Stimulated activated CD4-positive, alpha-beta T cell treated with anti-CD3 and anti-CD28 coated beads, Interleukin-15, amount 100 ng/mL, for 1 hour (primary cell): ENCODE measurements at regions not wholly inside any gene's neighbourhood (a gene's known extent, or its start where the extent isn't known, plus 50 kb on each side); places are given as distances from the start of the nearest gene placed in this dataset.
"Not testable (repeated sequence)": the region's sequence is repeated elsewhere in the genome, so short reads cannot be mapped to it uniquely, and the experiment has no call there.

Experiments
- DNase-seq, 2 donors: peaks; one replicate each; pipeline ENCODE4 v3.0.0-alpha.2; 2020; ENCODE audit warnings: low read depth in 1 of 2, low spot score in 1 of 2

DNA sequence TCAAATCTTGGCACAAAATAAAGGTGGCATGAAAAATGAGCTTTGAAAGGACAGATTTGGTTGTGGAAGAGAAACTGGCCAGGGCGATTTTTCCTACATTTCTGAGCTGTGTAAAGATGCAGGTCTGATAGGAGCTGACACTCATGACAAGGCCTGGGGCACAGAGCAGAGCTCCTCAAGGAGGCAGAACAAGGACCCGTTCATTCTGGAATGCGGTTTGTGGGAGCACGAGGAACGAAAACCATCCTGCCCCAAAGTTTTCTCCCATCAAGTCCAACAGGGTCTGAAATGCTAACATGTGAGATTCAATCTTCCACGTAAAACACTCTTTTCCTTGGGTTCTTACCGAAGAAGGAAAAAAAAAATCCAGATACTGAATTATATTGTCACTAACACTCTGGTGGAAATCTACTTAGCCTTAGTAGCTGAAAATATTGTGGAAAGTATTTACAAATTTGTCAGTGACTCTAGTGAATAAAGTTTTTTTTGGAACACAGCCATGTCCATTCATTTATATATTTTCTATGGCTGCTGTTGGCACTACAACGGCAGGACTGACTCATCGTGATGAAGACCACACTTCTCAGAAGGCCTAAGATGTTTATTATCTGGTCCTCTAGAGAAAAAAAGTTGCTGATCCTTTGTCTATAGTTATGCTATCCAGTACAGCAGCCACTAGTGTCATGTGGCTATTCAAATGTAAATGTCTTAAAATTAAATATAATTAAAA, 215.7 kb downstream of the BAMBI start:
- DNase-seq = no peak

DNA sequence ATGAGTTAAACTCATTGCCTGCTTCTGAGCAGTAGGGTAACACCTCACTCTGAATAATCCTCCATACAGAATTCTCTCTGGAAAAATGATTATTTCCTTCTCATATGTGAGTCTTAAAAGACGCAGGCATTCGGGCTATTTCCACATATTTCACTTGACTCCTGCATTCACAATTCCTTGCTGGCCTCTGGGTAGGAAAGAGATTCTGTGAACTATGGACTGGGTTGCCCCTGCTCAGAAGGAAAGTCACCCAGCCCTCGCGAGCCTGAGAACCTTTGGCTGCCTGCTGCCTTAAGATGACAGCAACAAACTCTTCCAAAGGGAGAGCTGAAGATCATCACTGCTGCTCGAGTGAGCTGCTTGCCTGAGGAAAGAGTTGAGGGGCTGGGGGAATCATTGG, 216.8 kb downstream of the BAMBI start:
- no peak for DNase-seq

DNA sequence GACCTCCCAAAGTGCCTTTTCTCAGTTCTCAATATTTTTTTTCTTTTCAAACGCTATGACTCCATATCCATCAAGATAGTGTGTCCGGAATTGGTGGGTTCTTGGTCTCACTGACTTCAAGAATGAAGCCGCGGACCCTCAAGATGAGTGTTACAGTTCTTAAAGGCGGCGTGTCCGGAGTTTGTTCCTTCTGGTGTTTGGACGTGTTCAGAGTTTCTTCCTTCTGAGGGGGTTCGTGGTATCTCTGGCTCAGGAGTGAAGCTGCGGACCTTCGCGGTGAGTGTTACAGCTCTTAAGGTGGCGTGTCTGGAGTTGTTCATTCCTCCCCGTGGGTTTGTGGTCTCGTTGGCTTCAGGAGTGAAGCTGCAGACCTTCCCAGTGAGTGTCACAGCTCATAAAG, 218.3 kb downstream of the BAMBI start:
- not testable (repeated sequence) for DNase-seq

DNA sequence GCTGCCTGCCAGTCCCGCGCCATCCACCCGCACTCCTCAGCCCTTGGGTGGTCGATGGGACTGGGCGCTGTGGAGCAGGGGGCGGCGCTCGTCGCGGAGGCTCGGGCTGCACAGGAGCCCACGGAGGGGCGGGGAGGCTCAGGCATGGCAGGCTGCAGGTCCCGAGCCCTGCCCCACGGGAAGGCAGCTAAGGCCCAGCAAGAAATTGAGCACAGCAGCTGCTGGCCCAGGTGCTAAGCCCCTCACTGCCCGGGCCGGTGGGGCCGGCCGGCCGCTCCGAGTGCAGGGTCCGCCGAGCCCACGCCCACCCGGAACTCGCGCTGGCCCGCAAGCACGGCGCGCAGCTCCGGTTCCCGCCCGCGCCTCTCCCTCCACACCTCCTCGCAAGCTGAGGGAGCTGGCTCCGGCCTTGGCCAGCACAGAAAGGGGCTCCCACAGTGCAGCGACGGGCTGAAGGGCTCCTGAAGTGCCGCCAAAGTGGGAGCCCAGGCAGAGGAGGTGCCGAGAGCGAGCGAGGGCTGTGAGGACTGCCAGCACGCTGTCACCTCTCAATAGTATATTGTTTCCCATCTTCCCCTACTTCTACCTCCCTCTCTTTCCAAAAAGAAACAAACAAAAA, 219.6 kb downstream of the BAMBI start:
- DNase-seq = not testable (repeated sequence)

DNA sequence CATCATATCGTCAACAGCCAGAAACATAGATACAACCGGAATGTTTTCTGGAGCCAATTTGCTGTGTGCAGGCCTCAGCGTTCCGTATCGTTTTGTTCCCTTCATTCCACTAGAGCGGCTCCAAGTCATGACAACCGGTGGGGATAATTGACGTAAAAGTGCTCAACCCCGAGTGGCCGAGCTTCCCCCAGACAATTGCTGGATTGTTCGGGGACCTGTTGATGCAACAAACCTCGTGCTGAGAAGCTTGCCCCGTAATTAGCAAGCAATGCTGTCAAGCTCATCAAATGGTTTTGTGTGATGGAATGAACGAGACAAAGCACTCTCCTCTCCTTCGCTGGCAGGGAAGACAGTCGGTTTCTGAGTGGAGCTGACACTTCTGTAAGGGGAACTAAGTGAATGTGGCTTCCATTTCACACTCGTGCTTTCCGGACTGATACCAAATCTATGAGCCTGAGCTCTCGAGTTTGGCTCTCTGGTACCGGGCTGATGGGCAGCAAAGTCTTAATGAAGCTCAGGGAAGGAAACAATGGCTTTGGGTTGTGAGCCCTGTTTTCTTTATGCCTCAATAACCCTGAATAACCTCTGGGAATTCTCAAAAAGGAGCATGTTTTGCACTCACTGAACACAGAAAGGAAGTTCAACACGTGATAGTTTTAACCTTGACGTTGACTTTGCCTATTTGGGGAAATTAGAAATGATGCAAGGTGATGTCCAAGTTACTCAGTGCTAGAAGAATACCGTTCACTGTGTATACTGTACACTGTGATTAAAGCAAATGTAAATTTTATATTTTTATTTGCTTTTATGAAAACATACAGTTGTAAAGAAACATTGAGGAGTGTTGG, 220.5 kb downstream of the BAMBI start:
- no peak for DNase-seq

DNA sequence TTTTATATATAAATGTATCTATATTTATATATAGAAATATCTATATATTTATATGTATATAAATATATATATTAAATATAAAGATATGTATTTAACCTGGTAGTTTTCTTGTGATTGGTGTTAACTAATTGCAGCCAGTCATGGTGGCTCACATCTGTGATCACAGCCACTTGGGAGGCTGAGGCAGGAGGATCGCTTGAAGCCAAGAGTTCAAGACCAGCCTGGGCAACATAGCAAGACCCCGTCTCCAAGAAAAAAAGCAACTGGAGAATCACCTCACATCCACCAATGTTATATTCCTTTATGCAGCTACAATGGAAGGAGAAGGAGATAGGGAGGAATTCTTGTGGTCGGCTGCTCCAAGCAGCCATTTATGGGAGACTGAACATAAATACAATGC, 224.9 kb downstream of the BAMBI start:
- no peak for DNase-seq

DNA sequence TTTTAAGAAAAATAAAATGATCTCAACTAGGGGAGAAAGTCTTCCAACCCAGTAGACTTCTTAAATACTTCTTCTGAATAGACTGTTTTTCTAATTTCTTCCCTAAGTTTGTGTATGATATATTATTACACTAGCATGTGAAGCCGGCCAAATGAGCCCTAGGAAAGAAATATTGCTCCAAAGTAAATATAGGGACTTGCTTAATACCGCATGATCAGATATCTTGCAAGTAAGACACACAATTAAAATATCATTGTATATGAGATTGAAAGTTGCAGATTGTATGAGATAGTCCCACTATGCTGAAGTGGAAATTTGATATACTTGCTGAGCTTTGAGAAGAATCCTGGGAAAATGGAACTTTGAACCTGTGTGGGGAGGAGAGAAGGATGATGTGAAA, 225.7 kb downstream of the BAMBI start:
- no peak for DNase-seq

DNA sequence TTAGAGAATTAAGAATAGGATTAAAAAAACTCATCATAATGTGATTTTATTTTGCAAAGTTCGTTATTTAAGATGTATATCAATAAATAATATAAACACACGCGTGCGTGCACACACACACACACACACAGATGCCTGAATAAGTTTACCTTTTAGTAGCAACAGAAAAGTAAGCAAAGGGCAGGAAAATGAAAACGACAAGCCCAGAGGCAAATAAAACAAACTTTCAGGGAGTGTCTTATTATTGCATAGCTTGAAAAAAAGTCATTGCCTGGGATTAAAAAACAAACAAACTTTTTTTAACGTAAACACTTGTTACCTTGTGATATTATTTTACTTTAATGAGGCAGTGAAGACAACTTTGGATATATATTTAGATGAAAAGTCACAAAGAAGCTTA, 226.4 kb downstream of the BAMBI start:
- DNase-seq = no peak

DNA sequence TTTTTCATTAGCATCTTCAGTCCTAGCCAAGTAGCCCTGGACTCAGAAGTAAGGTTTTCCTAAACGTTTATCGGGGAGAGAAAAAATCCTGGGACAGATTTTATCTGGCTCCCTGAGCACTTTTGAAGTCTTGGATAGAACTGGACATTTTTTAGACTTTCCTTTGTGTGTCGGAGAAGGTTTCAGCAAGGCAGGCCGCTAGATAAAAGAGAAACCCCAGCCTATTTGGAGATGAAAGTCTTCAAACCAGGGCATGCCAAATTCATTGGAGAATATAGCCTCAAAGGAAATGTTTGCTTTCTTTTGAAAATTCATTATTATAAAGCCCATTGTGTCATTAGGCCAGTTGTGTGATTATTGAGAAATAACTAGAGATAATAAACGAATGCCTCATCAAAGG, 228.1 kb downstream of the BAMBI start:
- DNase-seq = no peak

DNA sequence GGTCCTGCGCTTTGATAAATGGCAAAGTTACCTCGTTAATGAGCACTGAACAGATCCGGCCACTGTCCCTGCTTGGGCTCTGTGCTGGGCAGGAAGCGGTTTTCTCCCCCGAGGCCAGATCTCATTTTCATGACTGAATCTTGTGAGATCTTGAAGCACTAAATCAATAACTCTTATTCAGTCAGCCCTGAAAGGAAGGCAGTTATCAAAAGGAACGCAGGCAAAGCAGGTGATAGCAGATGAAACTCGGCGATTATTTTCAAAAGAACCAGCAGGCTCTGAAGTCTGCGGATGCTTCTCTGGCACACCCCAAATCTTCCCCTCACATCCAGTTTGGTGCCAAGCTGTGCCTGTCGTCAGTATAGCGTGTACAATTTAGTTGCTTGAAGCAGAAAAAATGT, 228.7 kb downstream of the BAMBI start:
- no peak for DNase-seq

DNA sequence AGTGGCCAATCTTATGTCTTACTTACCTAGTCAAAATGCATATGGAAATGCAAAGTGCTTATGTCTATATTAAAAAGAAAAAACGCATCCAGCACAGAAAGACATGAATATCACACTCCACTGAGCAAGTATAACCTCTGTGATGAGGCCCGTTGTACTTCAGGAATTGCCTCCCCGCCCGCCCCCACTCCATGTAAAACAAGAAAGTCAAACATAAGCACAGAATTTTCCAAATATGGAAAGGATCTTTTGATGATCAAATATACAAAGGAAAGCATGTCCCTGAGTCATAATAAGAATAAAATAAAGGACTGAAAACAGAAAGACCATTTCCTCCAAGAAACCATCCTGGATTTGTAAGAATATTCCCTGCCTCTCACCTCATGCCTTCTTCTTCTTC, 229.1 kb downstream of the BAMBI start:
- no peak for DNase-seq

DNA sequence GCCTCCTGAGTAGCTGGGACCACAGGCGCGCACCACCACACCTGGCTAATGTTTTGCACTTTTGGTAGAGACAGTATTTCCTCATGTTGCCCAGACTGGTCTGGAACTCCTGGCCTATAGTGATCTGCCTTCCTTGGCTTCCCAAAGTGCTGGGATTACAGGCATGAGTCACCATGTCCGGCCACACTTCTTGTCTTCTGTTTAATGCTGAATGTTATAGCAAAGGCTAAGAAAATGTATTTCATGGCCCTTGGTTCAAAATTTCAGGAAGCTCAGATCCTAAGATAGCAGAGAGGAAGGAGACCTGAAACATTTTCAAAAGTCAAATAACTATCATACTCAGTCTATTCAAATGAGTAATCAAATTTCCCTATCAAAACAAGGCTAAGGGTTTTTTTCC, 229.6 kb downstream of the BAMBI start:
- no peak for DNase-seq

DNA sequence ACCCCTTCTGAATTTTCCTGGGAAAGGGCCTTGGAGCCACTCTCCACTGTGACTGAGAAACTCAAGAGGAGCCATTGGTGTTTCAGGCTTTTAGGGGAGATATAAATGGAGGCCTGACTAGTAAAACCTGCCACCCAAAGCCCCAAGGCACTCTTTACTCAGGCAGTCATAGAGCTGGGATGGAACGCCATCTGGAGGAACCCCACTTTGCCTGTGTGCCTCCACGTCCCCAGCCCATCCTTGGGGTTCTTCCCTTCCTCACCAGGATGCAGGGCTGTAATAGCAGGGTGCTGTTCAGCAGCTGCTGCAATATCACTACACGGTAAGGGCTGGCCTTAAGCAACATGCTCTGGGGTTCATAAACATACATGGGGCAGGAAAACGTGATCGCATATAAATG, 232.6 kb downstream of the BAMBI start:
- no peak for DNase-seq

DNA sequence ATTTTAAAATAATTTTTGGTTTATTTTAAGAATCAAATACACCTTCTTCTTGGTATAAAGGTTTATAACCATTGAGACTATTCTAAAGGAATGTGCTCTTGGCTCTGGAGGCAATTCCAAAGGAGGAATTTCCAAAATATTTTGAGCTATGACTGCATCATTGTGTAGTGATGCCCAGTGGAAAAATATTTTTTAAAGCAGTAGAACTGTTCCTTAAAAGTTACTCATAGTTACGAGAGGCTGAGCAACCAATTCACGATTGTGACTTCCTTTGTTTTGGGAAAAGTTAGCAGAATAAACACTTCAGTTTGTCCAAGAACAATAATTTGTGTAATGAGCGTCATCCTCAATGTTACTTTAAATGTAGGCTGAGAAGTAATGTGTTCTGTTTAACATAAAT, 233.6 kb downstream of the BAMBI start:
- no peak for DNase-seq

DNA sequence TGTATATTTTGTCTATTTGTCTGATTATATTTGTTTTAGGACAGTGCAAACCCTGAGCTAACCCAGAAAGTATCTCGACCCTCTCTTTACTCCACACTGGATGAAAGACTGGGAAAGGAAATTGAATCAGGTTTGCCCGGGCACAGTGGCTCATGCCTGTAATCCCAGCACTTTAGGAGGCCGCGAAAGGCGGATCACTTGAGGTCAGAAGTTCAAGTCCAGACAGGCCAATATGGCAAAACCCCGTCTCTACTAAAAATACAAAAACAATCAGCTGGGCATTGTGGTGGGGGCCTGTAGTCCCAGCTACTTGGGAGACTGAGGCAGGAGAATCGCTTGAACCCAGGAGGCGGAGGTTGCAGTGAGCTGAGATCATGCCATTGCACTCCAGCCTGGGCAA, 234.2 kb downstream of the BAMBI start:
- DNase-seq = not testable (repeated sequence)

DNA sequence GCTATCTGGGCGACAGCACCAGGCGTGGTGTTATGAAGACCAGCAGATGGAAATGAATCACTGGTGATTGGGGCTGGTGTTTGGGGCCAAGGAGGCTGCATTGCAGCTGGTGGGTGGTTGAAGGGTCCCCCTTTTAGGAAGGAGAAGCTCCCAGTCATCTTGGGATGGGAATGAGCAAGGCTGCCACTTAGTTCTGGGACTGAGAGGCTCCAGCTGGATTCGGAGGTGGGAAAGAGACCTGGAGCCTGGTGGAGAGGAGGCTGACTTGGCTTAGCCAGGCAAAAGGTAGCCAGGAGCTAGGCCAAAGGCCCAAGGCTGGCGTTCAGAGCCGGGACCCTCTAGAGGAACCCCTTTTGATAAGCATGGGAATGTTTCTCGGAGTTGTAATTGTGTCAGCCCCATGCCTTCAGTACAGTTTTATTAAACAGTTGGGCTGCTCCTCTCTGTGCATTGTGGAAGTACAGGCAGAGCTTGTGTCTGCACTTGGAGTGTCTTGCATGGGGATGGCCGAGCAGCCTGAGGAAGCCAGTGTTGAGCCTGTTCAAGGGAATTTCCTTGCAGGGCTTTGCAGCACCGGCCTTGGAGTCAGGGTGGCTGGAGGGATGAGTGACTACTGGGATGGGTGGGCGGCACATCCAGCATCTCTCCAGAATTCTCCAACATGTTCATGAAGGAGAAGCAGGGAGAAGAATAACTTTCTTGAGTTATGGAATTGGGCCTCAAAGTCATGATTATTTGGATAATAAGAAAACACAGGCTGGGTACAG, 234.9 kb downstream of the BAMBI start:
- no peak for DNase-seq

DNA sequence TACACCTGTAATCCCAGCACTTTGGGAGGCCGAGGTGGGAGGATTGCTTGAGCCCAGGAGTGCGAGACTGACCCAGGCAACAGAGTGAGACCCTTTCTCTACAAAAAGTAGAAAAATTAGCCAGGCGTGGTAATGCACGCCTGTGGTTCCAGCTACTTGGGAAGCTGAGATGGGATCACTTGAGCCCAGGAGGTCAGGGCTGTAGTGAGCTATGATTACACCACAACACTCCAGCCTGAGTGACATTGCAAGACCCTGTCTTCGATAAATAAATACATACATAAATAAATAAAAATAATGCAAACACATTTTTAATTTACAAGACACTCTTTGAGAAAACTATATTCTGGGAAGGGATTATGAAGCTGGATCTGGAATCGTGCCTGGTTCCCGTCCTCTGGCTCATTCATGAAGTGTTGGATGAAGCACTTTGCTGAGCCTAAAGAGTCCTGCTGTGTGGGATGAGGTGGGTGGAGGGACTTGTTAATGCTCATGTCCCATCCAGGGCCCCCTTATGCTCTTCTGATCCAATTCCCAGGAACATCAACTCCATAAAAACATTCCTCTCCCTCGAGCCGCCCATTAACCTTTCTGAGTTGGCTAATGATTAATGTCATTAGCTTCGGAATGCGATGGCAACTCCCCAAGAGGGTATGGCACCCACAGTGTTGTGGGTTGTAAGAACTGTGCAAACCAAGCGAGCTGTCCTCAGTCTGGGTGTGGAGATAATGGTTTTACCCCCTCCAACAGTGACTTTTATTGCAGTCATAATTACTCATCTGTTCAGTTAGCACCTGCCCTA, 236.3 kb downstream of the BAMBI start:
- no peak for DNase-seq

DNA sequence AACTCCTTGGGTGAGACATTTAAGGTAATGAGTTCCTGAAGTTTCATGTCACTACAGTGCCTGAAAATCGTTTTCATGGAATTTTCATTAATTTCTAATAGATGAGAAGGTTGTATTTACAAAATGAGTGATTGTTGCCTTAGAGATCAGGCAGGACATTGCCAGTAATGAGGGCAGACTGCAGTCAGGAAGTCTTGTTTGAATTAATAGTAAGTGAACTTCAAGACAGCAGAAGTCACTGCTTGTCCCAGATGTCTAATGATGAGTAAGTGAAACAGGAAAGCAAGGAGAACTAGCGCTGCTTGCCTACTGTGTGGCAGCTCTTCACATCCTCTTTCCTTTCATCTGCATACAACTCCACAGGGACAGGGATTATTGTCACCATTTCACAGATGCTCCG, 237.4 kb downstream of the BAMBI start:
- no peak for DNase-seq

DNA sequence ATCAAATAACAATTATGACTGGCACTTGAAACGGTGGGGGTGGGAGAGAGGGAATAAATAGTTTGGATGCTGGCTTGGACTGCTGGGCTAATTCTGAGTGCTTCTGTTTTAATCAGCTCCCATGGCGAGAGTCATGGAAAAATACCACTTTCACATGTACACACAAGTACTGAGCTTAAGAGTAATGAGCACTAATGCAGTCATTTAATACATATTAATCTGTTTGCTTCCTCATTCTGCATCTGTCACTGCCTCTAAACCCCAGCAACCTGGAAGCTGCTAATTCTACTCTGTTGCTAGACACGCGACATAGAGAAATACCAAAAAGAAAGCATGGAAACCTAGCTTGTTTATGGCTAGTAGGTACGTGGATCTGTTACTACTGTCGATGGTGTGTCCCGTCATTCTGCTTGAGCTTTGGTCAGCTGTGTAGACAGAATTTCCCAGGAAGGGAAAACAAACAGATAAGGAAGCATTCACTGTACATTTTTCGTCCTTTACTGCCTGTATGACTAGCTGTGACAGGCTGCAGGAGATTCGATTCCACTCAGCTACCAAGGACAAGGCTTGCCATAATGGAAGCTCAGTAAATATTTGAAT, 238.8 kb downstream of the BAMBI start:
- no peak for DNase-seq

DNA sequence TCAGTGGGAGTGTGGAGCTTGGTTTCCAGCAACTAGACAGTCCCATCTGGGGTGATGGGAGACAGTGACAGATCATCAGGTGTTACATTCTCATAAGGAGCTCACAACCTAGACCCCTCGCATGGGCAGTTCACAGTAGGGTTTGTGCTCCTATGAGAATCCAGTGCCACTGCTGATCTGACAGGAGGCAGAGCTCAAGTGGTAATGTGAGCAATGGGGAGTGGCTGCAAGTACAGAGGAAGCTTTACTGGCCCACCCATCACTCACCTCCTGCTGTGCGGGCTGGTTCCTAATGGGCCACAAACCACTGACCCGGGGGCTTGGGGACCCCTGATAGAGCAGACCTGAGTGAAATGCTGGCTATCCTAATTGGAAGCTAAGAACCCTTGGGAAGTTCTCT, 242.8 kb downstream of the BAMBI start:
- no peak for DNase-seq
